ENCODE measurements at regions not wholly inside any gene's neighbourhood (a gene's known extent, or its start where the extent isn't known, plus 50 kb on each side); places are given as distances from the start of the nearest gene placed in this dataset.

DNA sequence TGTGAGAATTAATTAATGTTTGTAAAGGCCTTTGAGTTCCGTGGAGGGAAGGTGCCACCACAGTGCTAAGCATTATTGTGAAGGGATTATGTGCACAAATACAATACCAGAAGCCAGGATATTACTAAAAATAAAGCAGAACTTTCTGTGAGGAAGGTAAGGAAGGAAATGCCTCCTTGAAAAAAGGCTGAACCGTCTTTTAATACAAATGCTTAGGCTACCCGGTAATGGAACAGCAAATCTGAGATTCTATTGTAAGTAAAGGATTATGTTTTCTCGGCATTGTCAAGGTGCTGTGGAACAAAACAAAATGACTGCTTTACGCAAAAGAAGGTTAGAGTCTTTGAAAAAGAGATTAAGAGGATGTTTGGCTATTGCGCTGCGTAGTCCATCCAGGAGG, 57.9 kb upstream of the SPRY1 start:
- DNase-seq: no peak

DNA sequence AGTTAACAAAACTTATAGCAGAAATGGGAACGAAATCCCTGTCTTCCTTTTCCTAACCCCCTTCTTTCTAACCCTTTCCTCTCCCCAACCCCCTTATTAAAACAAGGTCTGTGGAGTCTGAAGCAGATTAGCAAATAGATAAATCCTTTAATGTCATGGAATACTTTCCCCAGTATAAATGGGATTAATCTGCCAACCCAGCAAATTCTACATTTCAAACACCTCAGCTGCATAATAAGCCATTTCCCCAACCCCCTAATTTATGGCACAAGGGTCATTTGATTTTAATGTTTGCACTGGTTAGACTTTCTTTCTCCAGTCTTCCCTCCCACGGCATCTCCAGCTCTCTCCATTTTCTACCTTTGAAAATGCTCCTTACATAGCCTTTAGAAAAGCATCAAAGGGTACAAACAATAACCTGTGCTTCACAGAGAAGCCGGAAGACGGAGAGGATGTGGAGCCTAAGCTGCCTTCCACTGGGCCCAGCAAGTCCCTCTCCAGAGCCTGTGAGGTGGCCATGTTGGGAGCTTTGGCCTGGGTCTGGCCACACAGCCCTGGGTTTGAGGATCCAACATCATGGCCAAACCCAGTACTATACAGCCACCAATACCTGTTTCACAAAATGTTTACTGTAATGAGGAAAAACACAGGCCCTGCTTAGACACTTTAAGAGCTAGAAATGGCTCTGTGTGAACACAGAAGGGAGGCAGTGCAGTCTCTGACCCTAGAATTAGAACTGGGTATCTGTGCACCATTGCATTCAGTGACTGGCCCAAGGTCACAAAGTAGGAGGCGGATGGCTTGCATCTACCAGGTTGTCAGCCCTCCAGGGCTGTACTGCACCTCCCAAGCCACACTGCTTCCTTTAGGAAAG, 56.9 kb upstream of the SPRY1 start:
- no peak for DNase-seq

DNA sequence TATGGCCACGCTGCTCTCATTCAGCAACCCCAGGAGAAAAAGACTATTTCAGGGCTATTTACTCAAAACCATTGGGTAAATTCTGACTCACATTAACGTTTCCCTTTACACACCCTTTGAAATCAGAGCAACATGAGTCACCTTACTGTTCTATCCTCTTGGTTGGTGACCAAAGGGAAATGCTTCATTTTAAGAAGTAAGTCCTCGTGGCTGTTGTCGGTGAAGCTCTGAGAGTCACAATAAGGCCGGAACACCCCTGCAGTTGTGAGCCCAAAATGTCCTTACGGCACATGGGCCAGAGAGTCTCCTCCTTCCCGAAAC, 56.3 kb upstream of the SPRY1 start:
- no peak for DNase-seq

DNA sequence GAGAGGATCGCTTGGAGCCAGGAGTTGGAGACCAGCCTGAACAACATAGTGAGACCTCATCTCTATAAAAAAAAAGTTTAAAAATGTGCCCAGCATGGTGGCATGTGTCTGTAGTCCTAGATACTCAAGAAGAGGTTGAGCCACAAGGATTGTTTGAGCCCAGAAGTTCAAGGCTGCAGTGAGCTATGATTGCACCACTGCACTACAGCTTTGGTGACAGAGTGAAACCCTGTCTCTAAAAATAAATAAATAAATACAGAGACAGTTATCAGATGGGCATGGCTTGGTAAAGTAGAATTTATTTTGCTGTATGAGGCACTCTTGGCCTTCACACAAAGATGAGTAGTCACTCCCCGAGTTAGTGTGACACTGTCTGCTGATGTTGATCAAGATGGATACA, 54.1 kb upstream of the SPRY1 start:
- DNase-seq: no peak

DNA sequence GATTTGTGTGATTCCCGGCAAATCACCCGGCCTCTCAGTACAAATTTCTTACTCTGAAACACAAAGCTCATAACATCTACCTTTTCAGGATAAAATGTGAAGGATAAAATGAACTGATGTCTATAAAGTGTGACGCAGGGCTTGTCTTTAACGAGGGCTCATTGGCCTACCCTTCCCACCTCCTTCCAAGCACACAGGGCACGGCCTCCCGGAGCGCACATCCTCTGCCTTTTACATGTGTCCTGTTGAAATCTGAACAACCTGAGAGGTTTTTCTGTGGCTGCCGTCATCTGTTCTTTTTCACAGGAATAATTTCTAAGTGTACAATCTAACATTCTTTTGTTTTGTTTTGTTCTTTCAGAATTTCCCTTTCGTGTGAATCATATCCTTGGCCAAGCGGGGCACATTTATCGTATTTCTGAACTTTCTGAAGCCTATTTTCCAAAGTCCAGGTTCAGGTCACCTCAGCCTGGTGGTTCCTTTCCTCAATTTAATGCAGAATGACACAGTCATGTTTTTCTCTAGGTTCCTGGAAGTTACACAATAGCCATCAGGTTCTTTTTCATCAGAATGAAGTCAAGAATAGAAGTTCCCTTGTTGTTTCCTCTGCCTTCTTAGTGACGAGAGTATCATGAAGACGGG, 53.1 kb upstream of the SPRY1 start:
- no peak for DNase-seq

DNA sequence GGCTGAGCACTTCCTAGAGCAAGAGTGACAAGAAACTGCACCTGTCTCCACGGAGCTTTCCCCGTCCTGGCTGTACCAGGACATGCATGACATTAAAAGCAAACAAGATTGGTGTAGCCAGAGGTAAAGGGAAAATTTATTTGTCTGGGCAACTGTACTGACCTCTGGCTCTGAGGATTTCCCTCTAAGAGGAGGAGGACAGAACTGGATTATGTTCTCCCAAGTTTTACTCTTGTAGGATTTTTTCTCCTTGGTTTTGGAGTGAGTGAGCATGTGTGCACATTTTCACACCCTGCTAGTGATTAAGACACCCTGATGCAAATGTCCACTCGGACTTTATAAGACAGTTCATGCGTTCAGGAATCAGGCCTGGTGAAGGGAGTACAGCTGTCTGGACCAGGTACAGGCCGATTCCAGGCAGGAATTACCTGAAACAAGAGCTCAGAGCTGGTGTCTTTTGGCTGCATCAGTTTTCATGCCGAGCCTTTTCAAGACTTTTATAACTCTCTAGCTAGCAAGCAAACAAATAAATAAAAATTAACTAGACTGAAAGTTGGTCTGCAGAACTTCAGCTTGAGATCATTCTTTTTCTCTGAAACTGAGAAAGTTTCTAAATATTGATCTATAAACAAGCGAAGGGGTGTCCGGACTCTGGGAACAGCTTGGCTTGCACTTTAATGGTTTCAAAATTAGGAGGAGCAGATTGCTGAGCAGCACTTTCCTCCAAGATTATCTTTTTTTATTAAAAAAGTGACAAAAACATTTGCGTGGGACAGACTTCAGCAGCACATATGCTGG, 51.3 kb upstream of the SPRY1 start:
- no peak for DNase-seq

DNA sequence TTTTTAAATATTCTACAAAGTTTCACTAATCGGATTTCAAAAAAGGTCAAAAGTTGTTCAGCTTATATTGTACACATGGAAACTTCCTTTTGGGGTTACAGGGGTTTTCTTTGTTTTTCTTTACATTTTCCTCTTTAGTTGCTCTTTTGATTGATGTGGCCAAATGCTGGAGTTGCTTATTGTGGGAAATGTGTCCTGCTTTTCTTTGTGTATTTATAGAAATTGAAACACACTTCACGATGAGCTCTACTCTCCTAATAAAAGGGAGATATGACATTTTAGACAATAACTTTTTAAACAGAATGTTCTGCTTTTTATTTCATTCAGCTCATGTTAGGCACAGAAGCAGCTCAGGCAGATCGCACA, 50.7 kb upstream of the SPRY1 start:
- no peak for DNase-seq

DNA sequence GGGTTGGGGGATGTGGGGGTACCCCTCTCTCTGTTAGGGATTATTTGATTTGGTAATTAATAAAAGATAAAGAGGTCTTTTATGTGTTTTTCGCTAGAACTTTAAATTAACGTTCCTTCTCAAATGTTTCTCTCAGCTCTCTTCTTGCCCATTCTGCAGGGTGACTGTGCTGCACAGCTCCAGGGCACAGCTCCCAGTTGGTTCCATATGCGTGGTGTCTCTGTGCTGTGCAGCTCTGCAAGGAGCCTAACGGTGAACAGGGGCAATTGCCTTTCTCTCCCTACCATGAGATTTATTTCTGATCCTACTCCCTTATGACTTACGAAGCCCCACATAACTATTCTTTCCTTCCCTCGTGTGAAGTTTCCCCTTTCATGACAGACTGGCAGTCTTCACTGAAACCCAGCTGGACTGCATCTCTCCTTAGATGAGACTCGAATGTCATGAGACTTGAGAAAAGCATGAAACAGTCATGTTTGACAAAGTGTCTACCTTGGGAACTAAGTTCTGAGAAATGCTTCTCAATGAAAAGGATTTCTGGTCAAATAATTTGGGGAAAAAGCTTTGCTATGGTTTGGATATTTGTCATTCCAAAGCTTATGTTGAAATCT, 50.2 kb upstream of the SPRY1 start:
- no peak for DNase-seq

Data from DMS79 treated with DMSO at 0.1 percent for 48 hours (cell line).